HG03103 (cell line): ENCODE measurements at regions not wholly inside any gene's neighbourhood (a gene's known extent, or its start where the extent isn't known, plus 50 kb on each side); places are given as distances from the start of the nearest gene placed in this dataset.
"Not testable (repeated sequence)": the region's sequence is repeated elsewhere in the genome, so short reads cannot be mapped to it uniquely, and the experiment has no call there.

Experiments used
- ATAC-seq: cut with Tn5 transposase; IDR thresholded peaks from one replicate; pipeline ENCODE4 v1.9.1; 2021; ENCODE audit warnings: low read depth; ENCODE audit not compliant: unreplicated experiment

GRCh38 chr6:120931520-120932180 is 402.6 kb downstream of the TBC1D32 start:
- not testable (repeated sequence) for ATAC-seq

- not testable (repeated sequence) for ATAC-seq
Measured at GRCh38 chr6:120930500-120930899, 403.8 kb downstream of the TBC1D32 start.

- no peak for ATAC-seq
Measured at GRCh38 chr6:120924214-120924613, 410.1 kb downstream of the TBC1D32 start.

GRCh38 chr6:120918137-120918536 is 416.1 kb downstream of the TBC1D32 start:
- no peak for ATAC-seq

- no peak for ATAC-seq
Measured at GRCh38 chr6:120916844-120917243, 417.4 kb downstream of the TBC1D32 start.

GRCh38 chr6:120913486-120913885 is 420.8 kb downstream of the TBC1D32 start:
- ATAC-seq = no peak

- no peak for ATAC-seq
Measured at GRCh38 chr6:120908767-120909166, 425.5 kb downstream of the TBC1D32 start.

- no peak for ATAC-seq
Measured at GRCh38 chr6:120903836-120904235, 430.4 kb downstream of the TBC1D32 start.

- ATAC-seq = peak; percentile 68
Measured at GRCh38 chr6:120899932-120900331, 434.3 kb downstream of the TBC1D32 start.

- no peak for ATAC-seq
Measured at GRCh38 chr6:120894077-120894476, 440.2 kb downstream of the TBC1D32 start.

GRCh38 chr6:120876931-120877330 is 457.3 kb downstream of the TBC1D32 start:
- ATAC-seq = no peak

GRCh38 chr6:120876424-120876823 is 457.9 kb downstream of the TBC1D32 start:
- ATAC-seq = peak; percentile 58

GRCh38 chr6:120875900-120876299 is 458.4 kb downstream of the TBC1D32 start:
- ATAC-seq = peak; percentile 33

- no peak for ATAC-seq
Measured at GRCh38 chr6:120874422-120874821, 459.9 kb downstream of the TBC1D32 start.

- ATAC-seq = no peak
Measured at GRCh38 chr6:120873125-120873865, 461.0 kb downstream of the TBC1D32 start.

GRCh38 chr6:120872262-120872578 is 462.1 kb downstream of the TBC1D32 start:
- no peak for ATAC-seq

- ATAC-seq = no peak
Measured at GRCh38 chr6:120871416-120872261, 462.6 kb downstream of the TBC1D32 start.

GRCh38 chr6:120869397-120869796 is 464.9 kb downstream of the TBC1D32 start:
- no peak for ATAC-seq

GRCh38 chr6:120857422-120857821 is 476.9 kb downstream of the TBC1D32 start:
- ATAC-seq = no peak

GRCh38 chr6:120854583-120854982 is 479.7 kb downstream of the TBC1D32 start:
- no peak for ATAC-seq

- no peak for ATAC-seq
Measured at GRCh38 chr6:120853489-120853888, 480.8 kb downstream of the TBC1D32 start.
